Fibroblast of villous mesenchyme (primary cell): ENCODE measurements at regions not wholly inside any gene's neighbourhood (a gene's known extent, or its start where the extent isn't known, plus 50 kb on each side); places are given as distances from the start of the nearest gene placed in this dataset.

Source experiments
- DNase-seq: peaks from one replicate; pipeline ENCODE4 v3.0.0-alpha.2; 2010; ENCODE audit warnings: low read depth
- H3K4me3 ChIP-seq: 2 replicates; pipeline ENCODE4 v1.5.1; 2011; ENCODE audit warnings: low read depth, mild to moderate bottlenecking, low read length
- CTCF ChIP-seq: IDR thresholded peaks from 2 replicates; pipeline ENCODE4 v1.5.1; 2012; ENCODE audit warnings: low read depth, mild to moderate bottlenecking, low read length; ENCODE audit not compliant: insufficient read depth

GRCh38 chr13:21868823-21869222 is 197.9 kb downstream of the FGF9 start:
- no peak overlapping the region for H3K4me3 ChIP-seq
- no peak for TF ChIP-seq CTCF
- no peak for DNase-seq

GRCh38 chr13:21871382-21871781 is 200.5 kb downstream of the FGF9 start:
- no peak for TF ChIP-seq CTCF
- no peak overlapping the region for H3K4me3 ChIP-seq
- peak; percentile 23 for DNase-seq

DNA sequence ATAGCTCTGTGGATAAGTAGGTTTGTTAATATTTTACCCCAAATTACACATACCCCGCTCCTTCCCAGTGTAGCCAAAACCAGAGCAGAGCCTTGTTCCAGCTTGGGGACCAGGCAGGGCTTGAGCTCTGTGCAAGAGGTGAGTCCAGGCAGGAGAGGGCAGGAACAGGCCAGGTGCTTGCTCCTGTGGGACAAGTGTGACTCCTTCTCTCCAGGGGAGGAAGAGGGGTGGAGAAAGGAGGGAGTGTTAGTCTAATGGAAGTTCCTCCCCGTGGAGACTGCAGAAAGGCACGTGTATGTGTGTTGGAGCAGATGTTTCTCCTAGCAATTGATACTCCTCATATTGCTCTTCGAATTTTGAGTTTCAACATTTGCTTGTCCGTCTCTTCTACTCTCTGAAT is 201.0 kb downstream of the FGF9 start:
- no peak for TF ChIP-seq CTCF
- no peak for DNase-seq
- H3K4me3 ChIP-seq, result no peak overlapping the region

DNA sequence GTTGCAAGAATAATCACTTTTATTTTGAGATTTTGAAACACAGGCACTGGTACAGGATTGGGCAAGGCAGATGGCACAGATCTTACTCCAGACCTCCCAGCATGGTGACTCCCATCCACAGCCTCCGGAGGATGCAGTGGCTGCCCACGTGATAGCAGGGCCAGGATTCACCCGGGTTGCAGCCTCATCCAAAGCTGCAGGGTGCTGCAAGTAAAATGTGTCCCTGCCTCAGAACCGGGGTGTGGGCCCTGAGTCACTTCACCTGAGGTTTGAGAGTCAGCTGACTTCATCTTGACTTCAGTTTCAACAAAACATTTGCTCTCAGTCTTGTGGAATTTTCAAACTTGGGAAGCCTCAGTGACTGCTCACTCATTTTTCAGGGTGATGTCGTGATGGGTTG is 201.9 kb downstream of the FGF9 start:
- H3K4me3 ChIP-seq, result no peak overlapping the region
- no peak for TF ChIP-seq CTCF
- no peak for DNase-seq

- no peak for TF ChIP-seq CTCF
- no peak overlapping the region for H3K4me3 ChIP-seq
These were observed 204.2 kb downstream of the FGF9 start for GRCh38 chr13:21875116-21875515.

GRCh38 chr13:21879263-21879914 is 208.5 kb downstream of the FGF9 start:
- no peak overlapping the region for H3K4me3 ChIP-seq
- no peak for DNase-seq

More at GRCh38 chr13:21875116-21875515, 204.2 kb downstream of the FGF9 start:
- no peak for DNase-seq

More at GRCh38 chr13:21879263-21879914, 208.5 kb downstream of the FGF9 start:
- no peak for TF ChIP-seq CTCF
